DOHH2 (cell line): ENCODE measurements at regions not wholly inside any gene's neighbourhood (a gene's known extent, or its start where the extent isn't known, plus 50 kb on each side); places are given as distances from the start of the nearest gene placed in this dataset.

Source experiments
- EZH2phosphoT487 ChIP-seq: fragments of 200-600 bp; sonication (generic); IDR thresholded peaks from 2 replicates; pipeline ENCODE4 v1.6.1; 2017; ENCODE audit warnings: borderline replicate concordance, mild to moderate bottlenecking, antibody characterized with exemption, low read length, moderate library complexity, mixed read lengths
- TF ChIP-seq, protein P1 (sequence below): fragments of 200-600 bp; sonication (generic); IDR thresholded peaks from one replicate; pipeline ENCODE4 v1.5.1; 2014; ENCODE audit warnings: antibody characterized with exemption, mild to moderate bottlenecking, low read depth, low read length; ENCODE audit not compliant: poor library complexity, severe bottlenecking

DNA sequence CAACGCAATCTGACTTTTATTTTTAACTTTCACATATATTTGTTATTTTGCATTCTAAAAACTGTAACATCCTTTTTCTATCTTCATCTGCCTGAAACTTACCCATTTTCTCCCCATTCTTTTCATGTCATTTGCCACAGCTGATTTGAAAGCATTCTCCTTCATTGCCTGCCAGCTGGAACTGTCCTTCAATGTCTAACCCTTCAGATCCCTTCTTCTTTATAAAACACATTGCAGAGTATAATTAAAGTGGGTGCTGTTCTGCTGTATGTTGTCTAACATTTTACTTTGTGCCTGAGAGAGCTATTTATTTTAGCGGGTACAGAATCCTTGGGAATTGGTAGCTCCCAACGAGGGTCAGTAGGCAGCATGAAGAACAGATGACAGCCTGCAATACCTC, 827.4 kb downstream of the IGSF11 start:
- TF ChIP-seq, protein P1, sequence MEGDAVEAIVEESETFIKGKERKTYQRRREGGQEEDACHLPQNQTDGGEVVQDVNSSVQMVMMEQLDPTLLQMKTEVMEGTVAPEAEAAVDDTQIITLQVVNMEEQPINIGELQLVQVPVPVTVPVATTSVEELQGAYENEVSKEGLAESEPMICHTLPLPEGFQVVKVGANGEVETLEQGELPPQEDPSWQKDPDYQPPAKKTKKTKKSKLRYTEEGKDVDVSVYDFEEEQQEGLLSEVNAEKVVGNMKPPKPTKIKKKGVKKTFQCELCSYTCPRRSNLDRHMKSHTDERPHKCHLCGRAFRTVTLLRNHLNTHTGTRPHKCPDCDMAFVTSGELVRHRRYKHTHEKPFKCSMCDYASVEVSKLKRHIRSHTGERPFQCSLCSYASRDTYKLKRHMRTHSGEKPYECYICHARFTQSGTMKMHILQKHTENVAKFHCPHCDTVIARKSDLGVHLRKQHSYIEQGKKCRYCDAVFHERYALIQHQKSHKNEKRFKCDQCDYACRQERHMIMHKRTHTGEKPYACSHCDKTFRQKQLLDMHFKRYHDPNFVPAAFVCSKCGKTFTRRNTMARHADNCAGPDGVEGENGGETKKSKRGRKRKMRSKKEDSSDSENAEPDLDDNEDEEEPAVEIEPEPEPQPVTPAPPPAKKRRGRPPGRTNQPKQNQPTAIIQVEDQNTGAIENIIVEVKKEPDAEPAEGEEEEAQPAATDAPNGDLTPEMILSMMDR = no peak
- no peak for TF ChIP-seq EZH2phosphoT487
